ENCODE measurements at regions not wholly inside any gene's neighbourhood (a gene's known extent, or its start where the extent isn't known, plus 50 kb on each side); places are given as distances from the start of the nearest gene placed in this dataset.

DNA sequence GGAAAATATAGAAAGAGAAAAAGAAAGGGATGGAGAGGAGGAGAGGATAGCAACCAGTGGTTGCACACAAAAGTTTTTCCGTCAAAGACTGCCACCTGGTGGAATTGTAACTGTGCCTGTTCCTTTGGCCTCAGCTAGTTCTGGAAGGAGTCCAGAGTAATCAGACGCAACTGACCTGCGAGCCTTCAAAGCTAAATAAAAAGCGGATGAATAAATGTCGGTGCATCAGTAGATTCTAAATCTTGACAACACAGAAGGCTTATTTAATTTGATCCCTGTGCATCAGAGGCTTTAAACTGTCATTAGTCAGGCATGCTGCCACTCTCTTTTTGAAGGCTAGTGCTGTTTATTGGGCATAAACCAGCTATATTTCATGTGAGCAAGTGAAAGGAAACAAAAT is 132.9 kb upstream of the ACO1 start:
- Histone ChIP-seq H3K4me3 (ENCODE audit: insufficient read depth in 1 of 2, low read depth in 1 of 2, low read length in 2 of 2) (no peak overlapping the region), H2BK5ac (ENCODE audit: low read depth, low read length, poor library complexity, severe bottlenecking) (no peak overlapping the region), H3K36me3 (ENCODE audit: control insufficient read depth in 1 of 2, insufficient read depth in 2 of 2, low read depth in 1 of 2, low read length in 2 of 2) (no peaks in the 10 kb centered on the region), H3K27me3 (ENCODE audit: control insufficient read depth in 1 of 2, insufficient read depth in 1 of 2, low read length in 2 of 2) (no peaks in the 10 kb centered on the region), H3K23ac (ENCODE audit: low read length in 2 of 2) (no peak overlapping the region), H3K9ac (ENCODE audit: low read length) (no peak overlapping the region), H2AFZ (ENCODE audit: low read depth, low read length) (no peak overlapping the region), H3K79me1 (replicated peaks; ENCODE audit: low read length, poor library complexity, severe bottlenecking) (no peaks in the 10 kb centered on the region), H4K91ac (ENCODE audit: low read length) (no peak overlapping the region), H2AK5ac (ENCODE audit: low read length, severe bottlenecking) (no peak overlapping the region), H2BK15ac (ENCODE audit: low read depth, poor library complexity, severe bottlenecking) (no peak overlapping the region), H3K14ac (ENCODE audit: low read length in 2 of 2) (no peak overlapping the region), H2BK120ac (ENCODE audit: low read depth, low read length) (no peak overlapping the region), H4K8ac (ENCODE audit: low read length) (no peak overlapping the region), H3K18ac (ENCODE audit: low read depth in 1 of 2, low read length in 2 of 2) (no peak overlapping the region), H2BK12ac (ENCODE audit: low read length in 2 of 2) (no peak overlapping the region), H3K4me2 (ENCODE audit: low read length, poor library complexity, severe bottlenecking) (no peak overlapping the region), H3K4ac (ENCODE audit: low read depth in 1 of 2, low read length in 2 of 2) (no peak overlapping the region), H3K27ac (ENCODE audit: low read length, poor library complexity, severe bottlenecking) (no peak overlapping the region), H3K4me1 (ENCODE audit: control insufficient read depth, insufficient read depth, low read depth, low read length) (no peaks in the 10 kb centered on the region), H3K9me3 (ENCODE audit: control insufficient read depth, low read length) (no peaks in the 10 kb centered on the region)
- peak; percentile 18 for DNase-seq
- 20% methylated on average over 3 of the region's 5 CpGs for WGBS

DNA sequence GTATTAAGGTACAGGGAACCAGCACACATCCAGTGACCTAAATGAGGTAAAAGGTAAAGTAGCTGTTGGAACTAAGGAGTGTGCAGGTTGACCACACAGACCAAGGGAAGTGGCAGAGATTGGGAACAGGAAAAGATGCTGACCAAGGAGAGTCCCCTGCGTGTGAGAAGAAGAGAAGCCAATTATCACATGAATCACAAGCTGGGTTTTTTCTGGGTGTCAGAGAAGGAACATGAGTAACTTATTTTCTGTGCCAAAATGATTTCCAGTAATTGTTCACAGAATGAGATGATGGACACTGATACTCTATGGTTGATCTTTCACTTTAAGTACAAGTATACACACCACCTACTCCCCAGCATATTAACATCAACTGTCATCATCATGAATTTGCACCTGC is 130.7 kb upstream of the ACO1 start:
- Histone ChIP-seq H3K23ac (ENCODE audit: low read length in 2 of 2) (no peak overlapping the region), H3K14ac (ENCODE audit: low read length in 2 of 2) (no peak overlapping the region), H2BK5ac (ENCODE audit: low read depth, low read length, poor library complexity, severe bottlenecking) (no peak overlapping the region), H3K4ac (ENCODE audit: low read depth in 1 of 2, low read length in 2 of 2) (no peak overlapping the region), H4K8ac (ENCODE audit: low read length) (no peak overlapping the region), H4K91ac (ENCODE audit: low read length) (no peak overlapping the region), H3K79me1 (replicated peaks; ENCODE audit: low read length, poor library complexity, severe bottlenecking) (no peaks in the 10 kb centered on the region), H3K4me1 (ENCODE audit: control insufficient read depth, insufficient read depth, low read depth, low read length) (no peaks in the 10 kb centered on the region), H3K18ac (ENCODE audit: low read depth in 1 of 2, low read length in 2 of 2) (no peak overlapping the region), H3K9me3 (ENCODE audit: control insufficient read depth, low read length) (no peaks in the 10 kb centered on the region), H3K27ac (ENCODE audit: low read length, poor library complexity, severe bottlenecking) (no peak overlapping the region), H2BK12ac (ENCODE audit: low read length in 2 of 2) (no peak overlapping the region), H3K27me3 (ENCODE audit: control insufficient read depth in 1 of 2, insufficient read depth in 1 of 2, low read length in 2 of 2) (no peaks in the 10 kb centered on the region), H2AK5ac (ENCODE audit: low read length, severe bottlenecking) (no peak overlapping the region), H2AFZ (ENCODE audit: low read depth, low read length) (no peak overlapping the region), H3K9ac (ENCODE audit: low read length) (no peak overlapping the region), H3K36me3 (ENCODE audit: control insufficient read depth in 1 of 2, insufficient read depth in 2 of 2, low read depth in 1 of 2, low read length in 2 of 2) (no peaks in the 10 kb centered on the region), H3K4me3 (ENCODE audit: insufficient read depth in 1 of 2, low read depth in 1 of 2, low read length in 2 of 2) (no peak overlapping the region), H2BK120ac (ENCODE audit: low read depth, low read length) (no peak overlapping the region), H3K4me2 (ENCODE audit: low read length, poor library complexity, severe bottlenecking) (no peak overlapping the region), H2BK15ac (ENCODE audit: low read depth, poor library complexity, severe bottlenecking) (no peak overlapping the region)
- 75% methylated on average over 1 of the region's 1 CpG for WGBS
- no peak for DNase-seq

DNA sequence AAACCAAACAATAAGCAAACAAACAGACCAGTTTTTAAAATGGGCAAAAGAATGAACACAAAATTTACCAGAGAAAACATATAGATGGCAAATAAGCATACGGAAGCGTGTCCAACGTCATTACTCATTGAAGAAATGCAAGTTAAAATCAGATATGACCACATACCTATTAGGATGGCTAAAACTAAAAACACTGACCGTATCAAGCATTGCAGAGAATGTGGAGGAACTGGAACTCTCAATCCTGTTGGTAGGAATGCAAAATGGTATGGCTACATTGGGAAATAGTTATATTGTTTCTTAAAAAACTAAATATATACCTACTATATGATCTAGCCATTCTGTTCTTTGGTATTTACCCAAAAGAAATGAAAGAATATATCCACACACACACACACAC is 129.4 kb upstream of the ACO1 start:
- H2AFZ ChIP-seq (ENCODE audit: low read depth, low read length) = no peak overlapping the region
- no peaks in the 10 kb centered on the region for H3K79me1 ChIP-seq (replicated peaks; ENCODE audit: low read length, poor library complexity, severe bottlenecking)
- H2AK5ac ChIP-seq (ENCODE audit: low read length, severe bottlenecking) = no peak overlapping the region
- H3K36me3 ChIP-seq (ENCODE audit: control insufficient read depth in 1 of 2, insufficient read depth in 2 of 2, low read depth in 1 of 2, low read length in 2 of 2) = no peaks in the 10 kb centered on the region
- H3K4me3 ChIP-seq (ENCODE audit: insufficient read depth in 1 of 2, low read depth in 1 of 2, low read length in 2 of 2) = no peak overlapping the region
- no peak overlapping the region for H2BK12ac ChIP-seq (ENCODE audit: low read length in 2 of 2)
- H3K27ac ChIP-seq (ENCODE audit: low read length, poor library complexity, severe bottlenecking) = no peak overlapping the region
- H4K91ac ChIP-seq (ENCODE audit: low read length) = no peak overlapping the region
- WGBS = 37% methylated on average over 3 of the region's 4 CpGs
- no peak overlapping the region for H3K23ac ChIP-seq (ENCODE audit: low read length in 2 of 2)
- H4K8ac ChIP-seq (ENCODE audit: low read length) = no peak overlapping the region
- H2BK5ac ChIP-seq (ENCODE audit: low read depth, low read length, poor library complexity, severe bottlenecking) = no peak overlapping the region
- H3K4me1 ChIP-seq (ENCODE audit: control insufficient read depth, insufficient read depth, low read depth, low read length) = no peaks in the 10 kb centered on the region
- no peaks in the 10 kb centered on the region for H3K27me3 ChIP-seq (ENCODE audit: control insufficient read depth in 1 of 2, insufficient read depth in 1 of 2, low read length in 2 of 2)
- DNase-seq = no peak
- H3K18ac ChIP-seq (ENCODE audit: low read depth in 1 of 2, low read length in 2 of 2) = no peak overlapping the region
- H3K9ac ChIP-seq (ENCODE audit: low read length) = no peak overlapping the region
- H2BK15ac ChIP-seq (ENCODE audit: low read depth, poor library complexity, severe bottlenecking) = no peak overlapping the region
- H3K4me2 ChIP-seq (ENCODE audit: low read length, poor library complexity, severe bottlenecking) = no peak overlapping the region
- H3K9me3 ChIP-seq (ENCODE audit: control insufficient read depth, low read length) = no peaks in the 10 kb centered on the region
- no peak overlapping the region for H3K14ac ChIP-seq (ENCODE audit: low read length in 2 of 2)
- no peak overlapping the region for H3K4ac ChIP-seq (ENCODE audit: low read depth in 1 of 2, low read length in 2 of 2)
- H2BK120ac ChIP-seq (ENCODE audit: low read depth, low read length) = no peak overlapping the region

DNA sequence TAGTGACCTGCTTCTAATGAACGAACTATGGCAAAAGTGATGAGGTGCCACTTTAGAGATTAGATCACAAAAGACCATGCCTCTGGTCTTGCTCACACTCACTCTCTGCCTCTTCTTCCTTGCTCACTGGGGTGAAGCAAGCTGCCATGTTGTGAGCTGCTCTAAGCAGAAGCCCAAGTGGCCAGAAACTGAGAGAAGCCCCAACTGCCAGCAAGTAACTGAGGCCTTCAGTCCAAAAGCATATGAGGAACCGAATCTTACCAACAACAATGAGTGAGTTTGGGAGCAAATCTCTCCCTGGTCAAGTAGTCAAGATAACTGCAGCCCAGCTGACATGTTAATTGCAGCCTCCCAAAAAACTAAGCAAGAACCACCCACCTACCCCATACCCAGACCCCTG is 126.0 kb upstream of the ACO1 start:
- no peak overlapping the region for H2BK120ac ChIP-seq (ENCODE audit: low read depth, low read length)
- no peak overlapping the region for H3K4me3 ChIP-seq (ENCODE audit: insufficient read depth in 1 of 2, low read depth in 1 of 2, low read length in 2 of 2)
- H3K18ac ChIP-seq (ENCODE audit: low read depth in 1 of 2, low read length in 2 of 2) = no peak overlapping the region
- H3K4ac ChIP-seq (ENCODE audit: low read depth in 1 of 2, low read length in 2 of 2) = no peak overlapping the region
- no peak overlapping the region for H3K9ac ChIP-seq (ENCODE audit: low read length)
- no peak overlapping the region for H3K4me2 ChIP-seq (ENCODE audit: low read length, poor library complexity, severe bottlenecking)
- H3K4me1 ChIP-seq (ENCODE audit: control insufficient read depth, insufficient read depth, low read depth, low read length) = no peaks in the 10 kb centered on the region
- no peak overlapping the region for H2BK5ac ChIP-seq (ENCODE audit: low read depth, low read length, poor library complexity, severe bottlenecking)
- 77% methylated on average over 2 of the region's 2 CpGs for WGBS
- DNase-seq = no peak
- no peak overlapping the region for H4K8ac ChIP-seq (ENCODE audit: low read length)
- H3K79me1 ChIP-seq (replicated peaks; ENCODE audit: low read length, poor library complexity, severe bottlenecking) = no peaks in the 10 kb centered on the region
- H2BK15ac ChIP-seq (ENCODE audit: low read depth, poor library complexity, severe bottlenecking) = no peak overlapping the region
- no peak overlapping the region for H3K14ac ChIP-seq (ENCODE audit: low read length in 2 of 2)
- H3K27ac ChIP-seq (ENCODE audit: low read length, poor library complexity, severe bottlenecking) = no peak overlapping the region
- no peak overlapping the region for H3K23ac ChIP-seq (ENCODE audit: low read length in 2 of 2)
- H3K9me3 ChIP-seq (ENCODE audit: control insufficient read depth, low read length) = no peaks in the 10 kb centered on the region
- H3K36me3 ChIP-seq (ENCODE audit: control insufficient read depth in 1 of 2, insufficient read depth in 2 of 2, low read depth in 1 of 2, low read length in 2 of 2) = no peaks in the 10 kb centered on the region
- H3K27me3 ChIP-seq (ENCODE audit: control insufficient read depth in 1 of 2, insufficient read depth in 1 of 2, low read length in 2 of 2) = peaks cover 0 to 3% of the 10 kb centered on the region in 2 experiments
- no peak overlapping the region for H2AK5ac ChIP-seq (ENCODE audit: low read length, severe bottlenecking)
- no peak overlapping the region for H2AFZ ChIP-seq (ENCODE audit: low read depth, low read length)
- no peak overlapping the region for H2BK12ac ChIP-seq (ENCODE audit: low read length in 2 of 2)
- no peak overlapping the region for H4K91ac ChIP-seq (ENCODE audit: low read length)
